ENCODE measurements at regions not wholly inside any gene's neighbourhood (a gene's known extent, or its start where the extent isn't known, plus 50 kb on each side); places are given as distances from the start of the nearest gene placed in this dataset.
"Not testable (repeated sequence)": the region's sequence is repeated elsewhere in the genome, so short reads cannot be mapped to it uniquely, and the experiment has no call there.

DNA sequence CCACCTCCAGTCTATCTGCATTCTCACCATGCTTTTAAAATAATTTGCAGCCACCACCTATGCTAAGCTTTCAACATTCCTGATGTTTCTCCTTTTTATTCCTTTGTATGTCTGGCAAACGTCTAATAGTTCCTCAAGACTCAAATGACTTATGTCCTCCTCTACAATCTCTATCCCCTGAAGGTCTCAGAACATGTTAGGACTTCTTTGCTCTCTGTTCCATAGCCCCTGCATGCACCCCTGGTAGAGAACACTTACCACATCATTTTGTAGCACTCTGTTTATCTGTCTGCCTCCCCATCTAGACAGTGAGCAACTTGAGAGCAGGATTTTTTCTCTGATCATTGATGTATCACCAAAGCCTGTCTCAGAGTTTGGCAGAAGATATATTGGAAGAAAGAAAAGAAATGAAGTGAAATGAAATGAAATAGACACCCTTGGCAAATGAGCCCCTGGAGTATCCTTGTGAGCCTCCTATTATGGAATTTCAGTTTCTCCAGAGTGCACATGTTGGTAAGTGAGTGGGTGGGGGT lies 1231.2 kb upstream of the FLRT2 start:
- no peak for DNase-seq

- no peak for DNase-seq
These were observed 1226.8 kb upstream of the FLRT2 start for GRCh38 chr14:84303140-84303539.

GRCh38 chr14:84312551-84312950 lies 1217.4 kb upstream of the FLRT2 start:
- no peak for DNase-seq

- DNase-seq, result no peak
These were observed 1206.5 kb upstream of the FLRT2 start for GRCh38 chr14:84323450-84323849.

GRCh38 chr14:84323978-84324377 lies 1206.0 kb upstream of the FLRT2 start:
- DNase-seq, result no peak

GRCh38 chr14:84336433-84336832 lies 1193.5 kb upstream of the FLRT2 start:
- DNase-seq, result no peak

GRCh38 chr14:84340938-84341337 lies 1189.0 kb upstream of the FLRT2 start:
- DNase-seq, result no peak

GRCh38 chr14:84341867-84342266 lies 1188.1 kb upstream of the FLRT2 start:
- DNase-seq, result not testable (repeated sequence)

GRCh38 chr14:84343656-84344055 lies 1186.3 kb upstream of the FLRT2 start:
- no peak for DNase-seq

DNA sequence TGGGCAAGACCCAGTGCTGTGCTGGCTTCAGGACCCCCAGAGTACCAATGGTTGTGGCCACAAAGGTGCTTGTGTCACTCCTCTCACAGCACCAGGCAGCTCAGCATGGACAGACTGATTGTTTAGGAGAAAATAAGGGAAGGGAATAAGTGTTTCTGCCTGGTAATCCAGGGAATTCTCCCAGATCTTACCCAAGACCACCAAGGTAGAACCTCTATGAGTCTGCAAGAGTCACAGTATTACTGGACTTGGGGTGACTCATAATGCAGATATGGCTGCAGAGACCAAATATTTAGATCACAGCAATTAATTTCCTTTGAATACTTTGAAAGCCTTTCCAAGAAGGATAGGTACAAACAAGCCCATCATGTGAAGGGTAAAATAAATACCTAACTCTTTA lies 1178.3 kb upstream of the FLRT2 start:
- DNase-seq, result no peak

GRCh38 chr14:84361476-84361875 lies 1168.5 kb upstream of the FLRT2 start:
- no peak for DNase-seq

DNA sequence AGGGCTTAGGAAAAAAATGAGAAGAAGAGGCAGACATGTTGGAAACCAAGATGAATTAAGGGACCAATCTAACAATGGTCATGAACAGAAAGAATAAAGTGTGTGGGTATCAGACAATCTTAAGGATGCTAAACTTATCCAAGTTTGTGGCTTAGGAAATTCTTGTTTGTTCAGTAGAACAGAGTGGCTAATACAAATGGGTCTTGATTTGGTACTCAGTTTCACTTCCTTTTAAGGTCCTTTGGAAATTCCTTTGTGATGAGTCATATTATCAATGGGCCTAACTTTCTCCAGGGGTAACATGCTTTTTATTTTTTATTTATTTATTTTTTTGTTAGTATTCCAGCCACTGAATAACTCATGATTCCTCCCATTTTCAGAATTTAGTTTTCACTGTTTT lies 1154.7 kb upstream of the FLRT2 start:
- no peak for DNase-seq

GRCh38 chr14:84390010-84390409 lies 1139.9 kb upstream of the FLRT2 start:
- DNase-seq, result no peak

DNA sequence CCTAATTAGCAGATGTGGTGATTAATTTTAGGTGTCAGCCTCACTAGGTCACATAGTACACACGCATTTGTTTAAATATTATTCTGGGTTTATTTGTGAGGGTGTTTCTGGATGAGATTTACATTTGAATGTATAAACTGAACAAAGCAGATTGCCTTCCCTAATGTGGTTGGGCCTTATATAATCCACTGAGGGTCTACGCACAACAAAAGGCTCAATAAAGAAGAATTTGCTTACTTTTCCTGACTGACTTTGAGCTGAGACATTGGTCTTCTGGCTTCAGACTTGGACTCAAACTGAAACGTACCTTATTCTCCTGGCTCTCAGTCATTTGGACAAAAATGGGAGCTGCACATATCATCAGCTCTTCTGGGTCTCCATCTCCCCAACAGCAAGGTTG lies 1132.3 kb upstream of the FLRT2 start:
- no peak for DNase-seq

DNA sequence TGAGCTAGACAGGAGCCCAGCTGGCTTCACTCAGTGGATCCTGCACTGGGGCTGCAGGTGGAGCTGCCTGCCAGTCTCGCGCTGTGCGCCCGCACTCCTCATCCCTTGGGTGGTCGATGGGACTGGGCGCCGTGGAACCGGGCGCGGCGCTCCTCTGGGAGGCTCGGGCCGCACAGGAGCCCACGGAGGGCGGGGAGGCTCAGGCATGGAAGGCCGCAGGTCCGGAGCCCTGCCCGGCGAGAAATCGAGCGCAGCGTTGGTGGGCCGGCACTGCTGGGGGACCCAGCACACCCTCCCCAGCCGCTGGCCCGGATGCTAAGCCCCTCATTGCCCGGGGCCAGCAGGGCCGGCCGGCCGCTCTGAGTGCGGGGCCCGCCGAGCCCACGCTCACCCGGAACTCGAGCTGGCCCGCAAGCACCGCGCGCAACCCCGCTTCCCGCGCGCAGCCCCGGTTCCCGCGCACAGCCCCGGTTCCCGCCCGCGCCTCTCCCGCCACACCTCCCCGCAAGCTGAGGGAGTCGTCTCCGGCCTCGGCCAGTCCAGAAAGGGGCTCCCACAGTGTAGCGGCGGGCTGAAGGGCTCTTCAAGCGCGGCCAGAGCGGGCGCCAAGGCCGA lies 1130.5 kb upstream of the FLRT2 start:
- DNase-seq, result no peak

DNA sequence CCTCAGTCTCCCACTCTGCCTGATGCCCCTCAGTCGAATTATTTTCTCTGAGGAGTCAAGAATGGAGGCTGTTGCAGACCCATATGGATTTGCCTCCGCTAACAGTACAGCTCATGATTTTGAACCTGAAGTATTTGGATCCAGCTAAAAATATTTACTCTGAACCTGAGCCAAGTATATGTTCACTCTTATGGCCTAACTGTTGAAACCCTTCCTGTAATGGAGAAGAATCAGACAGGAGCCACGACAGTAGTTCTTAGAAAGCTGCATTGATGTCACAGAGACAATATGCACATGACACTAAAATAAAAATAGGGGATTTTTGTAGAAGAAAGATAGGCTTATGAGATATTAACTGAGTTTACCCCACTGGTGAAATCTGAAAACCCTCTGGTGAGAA lies 1128.3 kb upstream of the FLRT2 start:
- no peak for DNase-seq

GRCh38 chr14:84403585-84403984 lies 1126.4 kb upstream of the FLRT2 start:
- DNase-seq, result no peak

- no peak for DNase-seq
These were observed 1125.7 kb upstream of the FLRT2 start for GRCh38 chr14:84404246-84404645.

- DNase-seq, result no peak
These were observed 1120.5 kb upstream of the FLRT2 start for GRCh38 chr14:84409435-84409834.

- DNase-seq, result no peak
These were observed 1119.6 kb upstream of the FLRT2 start for GRCh38 chr14:84410344-84410743.

DNA sequence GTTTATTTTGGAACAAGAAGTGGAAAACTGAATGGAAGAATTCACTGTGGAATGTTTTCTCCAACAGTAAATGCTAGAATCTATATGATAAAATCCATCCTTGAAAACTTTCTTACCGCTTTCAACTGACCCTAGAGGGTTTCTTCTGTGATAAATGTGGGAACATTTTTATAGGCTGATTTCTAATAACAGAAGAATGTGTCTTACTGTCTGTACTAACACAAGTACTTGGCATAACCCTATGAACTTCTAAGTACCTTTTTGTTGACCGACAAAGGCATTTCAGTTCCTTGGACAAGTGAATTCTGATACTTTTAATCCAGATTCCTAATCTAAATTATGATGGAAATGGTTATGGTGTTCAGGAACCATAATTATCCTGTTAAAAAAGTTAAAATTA lies 1109.7 kb upstream of the FLRT2 start:
- no peak for DNase-seq

GRCh38 chr14:84421621-84422020 lies 1108.3 kb upstream of the FLRT2 start:
- no peak for DNase-seq

DNA sequence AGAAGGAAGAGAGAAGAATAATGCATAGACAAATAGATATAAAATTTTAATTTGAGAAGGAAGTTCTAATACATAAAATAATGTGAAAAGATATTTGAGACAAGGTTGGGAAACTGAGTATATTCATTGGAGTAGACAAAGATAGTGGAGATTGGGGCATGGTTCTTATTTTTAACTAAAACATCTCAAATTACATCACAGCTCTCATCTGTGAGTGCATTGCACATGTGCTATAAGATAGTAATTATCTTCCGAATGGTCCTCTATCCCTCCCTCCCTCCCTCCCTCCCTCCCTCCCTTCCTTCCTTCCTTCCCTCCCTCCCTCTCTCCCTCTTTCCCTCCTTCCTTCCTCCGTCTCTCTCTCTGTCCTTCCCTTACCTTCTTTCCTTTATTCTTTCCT lies 1104.0 kb upstream of the FLRT2 start:
- no peak for DNase-seq

DNA sequence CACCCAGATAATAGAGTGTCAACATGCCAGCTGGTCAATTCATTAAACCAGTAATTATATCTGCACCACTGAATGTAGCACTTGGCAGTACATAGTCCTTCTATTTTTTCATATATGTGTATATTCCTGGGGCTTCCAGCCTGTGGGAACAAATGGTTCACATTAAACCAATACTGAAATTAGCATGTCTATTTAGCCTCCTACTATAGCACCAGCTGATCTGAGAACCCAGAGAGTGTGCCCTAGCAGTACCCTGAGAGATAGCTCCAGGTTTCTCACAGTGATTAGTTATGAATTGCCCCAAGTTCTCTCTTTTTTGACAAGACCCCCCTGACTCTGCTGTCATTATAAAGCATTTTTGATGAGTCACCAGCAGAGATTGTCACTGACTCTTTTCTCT lies 1097.3 kb upstream of the FLRT2 start:
- no peak for DNase-seq

DNA sequence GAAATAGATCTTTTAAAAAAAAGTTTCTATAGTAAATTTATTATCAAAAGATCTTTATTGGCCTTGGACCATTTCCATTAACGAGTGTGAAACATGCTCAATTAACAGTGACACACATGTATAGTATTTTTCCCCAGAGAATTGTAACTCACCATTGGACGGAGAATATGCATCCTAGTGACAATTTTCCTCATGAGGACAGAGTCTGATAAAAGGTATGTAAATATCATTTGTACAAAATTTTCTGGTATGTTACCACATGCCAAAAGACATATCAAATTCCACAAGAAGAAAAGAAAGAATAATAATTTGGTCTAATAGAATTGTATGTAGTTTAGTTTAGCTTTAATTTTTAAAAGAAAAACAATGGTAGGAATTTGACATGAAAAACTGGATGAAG lies 1096.0 kb upstream of the FLRT2 start:
- DNase-seq, result no peak
